Loucy (cell line): ENCODE measurements at regions not wholly inside any gene's neighbourhood (a gene's known extent, or its start where the extent isn't known, plus 50 kb on each side); places are given as distances from the start of the nearest gene placed in this dataset.

Experiments used
- H2AFZ ChIP-seq: fragments of 200-600 bp; sonication (generic); 2 replicates; pipeline ENCODE4 v1.6.0; 2016; ENCODE audit warnings: antibody characterized with exemption, mild to moderate bottlenecking, low read length, moderate library complexity
- H3F3A ChIP-seq: fragments of 200-600 bp; 2 replicates; pipeline ENCODE4 v1.6.0; 2016; ENCODE audit warnings: antibody characterized with exemption, low read depth, mild to moderate bottlenecking
- H3K27me3 ChIP-seq: fragments of 200-600 bp; sonication (generic); 2 replicates; pipeline ENCODE4 v1.6.1; 2014; ENCODE audit warnings: low read length, mild to moderate bottlenecking; ENCODE audit not compliant: insufficient read depth, poor library complexity, severe bottlenecking
- H3K36me3 ChIP-seq: fragments of 200-600 bp; sonication (generic); 2 replicates; pipeline ENCODE4 v1.6.1; 2016; ENCODE audit warnings: low read length; ENCODE audit not compliant: insufficient read depth
- H3K4me1 ChIP-seq: fragments of 200-600 bp; sonication (generic); 2 replicates; pipeline ENCODE4 v1.5.1; 2014; ENCODE audit warnings: low read length, mild to moderate bottlenecking; ENCODE audit not compliant: insufficient read depth, poor library complexity, severe bottlenecking
- H3K4me2 ChIP-seq: fragments of 200-600 bp; sonication (generic); 2 replicates; pipeline ENCODE4 v1.6.0; 2014; ENCODE audit warnings: antibody characterized with exemption, low read length, low read depth, mild to moderate bottlenecking; ENCODE audit not compliant: poor library complexity, severe bottlenecking
- H3K4me3 ChIP-seq: fragments of 200-600 bp; sonication (generic); 2 replicates; pipeline ENCODE4 v1.5.1; 2014; ENCODE audit warnings: low read length, mild to moderate bottlenecking, mixed read lengths; ENCODE audit not compliant: poor library complexity, severe bottlenecking
- H3K79me2 ChIP-seq: fragments of 200-600 bp; sonication (generic); 2 replicates; pipeline ENCODE4 v1.6.1; 2014; ENCODE audit warnings: low read length; ENCODE audit not compliant: insufficient read depth
- H3K9ac ChIP-seq: fragments of 200-600 bp; sonication (generic); 2 replicates; pipeline ENCODE4 v1.6.0; 2014; ENCODE audit warnings: mild to moderate bottlenecking, low read depth, low read length, moderate library complexity; ENCODE audit not compliant: poor library complexity, severe bottlenecking
- H3K9me2 ChIP-seq: fragments of 200-600 bp; sonication (generic); replicated peaks from 2 replicates; pipeline ENCODE4 v1.6.1; 2016; ENCODE audit warnings: low read depth, low read length, mixed read lengths
- H3K9me3 ChIP-seq: fragments of 200-600 bp; sonication (generic); 2 replicates; pipeline ENCODE4 v1.6.1; 2014; ENCODE audit warnings: mild to moderate bottlenecking, antibody characterized with exemption, low read length, low read depth; ENCODE audit not compliant: insufficient read depth
- H4K20me1 ChIP-seq: fragments of 200-600 bp; sonication (generic); 2 replicates; pipeline ENCODE4 v1.6.0; 2014; ENCODE audit warnings: antibody characterized with exemption, low read length, mild to moderate bottlenecking; ENCODE audit not compliant: insufficient read depth, poor library complexity, severe bottlenecking
- EZH2phosphoT487 ChIP-seq: fragments of 200-600 bp; IDR thresholded peaks from 2 replicates; pipeline ENCODE4 v1.6.1; 2018; ENCODE audit warnings: antibody characterized with exemption, mild to moderate bottlenecking, moderate library complexity, borderline replicate concordance
- TF ChIP-seq, protein P1 (sequence below): fragments of 200-600 bp; sonication (generic); conservative IDR thresholded peaks from 2 replicates; pipeline ENCODE4 v1.5.1; 2014; ENCODE audit warnings: mild to moderate bottlenecking, antibody characterized with exemption, low read length

DNA sequence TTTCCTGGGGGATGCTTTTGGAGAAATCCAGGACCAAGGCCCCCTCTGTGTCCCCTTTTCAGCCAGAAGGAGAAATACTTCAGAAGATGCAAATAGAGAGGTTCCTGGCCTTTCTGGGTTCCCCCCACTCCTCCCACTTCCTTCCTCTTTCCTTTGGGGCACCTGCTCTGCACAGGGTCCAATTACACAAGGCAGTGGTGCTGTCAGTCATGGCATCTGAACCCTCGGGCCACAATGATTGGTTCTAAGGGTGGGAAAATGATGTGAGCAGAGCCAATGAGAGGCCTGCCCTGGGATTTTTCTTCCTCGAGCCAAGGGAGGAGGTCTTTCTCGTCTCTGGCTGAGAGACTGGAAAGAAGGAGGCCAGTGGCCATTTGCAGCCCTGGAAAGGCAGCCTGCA is 282.2 kb downstream of the NPHP4 start:
- H3K36me3 ChIP-seq: no peaks in the 10 kb centered on the region
- H3K27me3 ChIP-seq: no peaks in the 10 kb centered on the region
- no peaks in the 10 kb centered on the region for H3F3A ChIP-seq
- H3K9me2 ChIP-seq: no peaks in the 10 kb centered on the region
- H3K9me3 ChIP-seq: no peaks in the 10 kb centered on the region; the same call in 1 of the 2 replicates
- no peak overlapping the region for H3K9ac ChIP-seq
- TF ChIP-seq, protein P1, sequence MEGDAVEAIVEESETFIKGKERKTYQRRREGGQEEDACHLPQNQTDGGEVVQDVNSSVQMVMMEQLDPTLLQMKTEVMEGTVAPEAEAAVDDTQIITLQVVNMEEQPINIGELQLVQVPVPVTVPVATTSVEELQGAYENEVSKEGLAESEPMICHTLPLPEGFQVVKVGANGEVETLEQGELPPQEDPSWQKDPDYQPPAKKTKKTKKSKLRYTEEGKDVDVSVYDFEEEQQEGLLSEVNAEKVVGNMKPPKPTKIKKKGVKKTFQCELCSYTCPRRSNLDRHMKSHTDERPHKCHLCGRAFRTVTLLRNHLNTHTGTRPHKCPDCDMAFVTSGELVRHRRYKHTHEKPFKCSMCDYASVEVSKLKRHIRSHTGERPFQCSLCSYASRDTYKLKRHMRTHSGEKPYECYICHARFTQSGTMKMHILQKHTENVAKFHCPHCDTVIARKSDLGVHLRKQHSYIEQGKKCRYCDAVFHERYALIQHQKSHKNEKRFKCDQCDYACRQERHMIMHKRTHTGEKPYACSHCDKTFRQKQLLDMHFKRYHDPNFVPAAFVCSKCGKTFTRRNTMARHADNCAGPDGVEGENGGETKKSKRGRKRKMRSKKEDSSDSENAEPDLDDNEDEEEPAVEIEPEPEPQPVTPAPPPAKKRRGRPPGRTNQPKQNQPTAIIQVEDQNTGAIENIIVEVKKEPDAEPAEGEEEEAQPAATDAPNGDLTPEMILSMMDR: no peak
- no peak for TF ChIP-seq EZH2phosphoT487
- H2AFZ ChIP-seq: no peak overlapping the region
- no peak overlapping the region for H3K4me2 ChIP-seq
- H3K79me2 ChIP-seq: no peaks in the 10 kb centered on the region
- no peaks in the 10 kb centered on the region for H3K4me1 ChIP-seq
- H4K20me1 ChIP-seq: no peaks in the 10 kb centered on the region
- H3K4me3 ChIP-seq: no peak overlapping the region

GRCh38 chr1:5709461-5709975 is 282.7 kb downstream of the NPHP4 start:
- Histone ChIP-seq H4K20me1 (no peaks in the 10 kb centered on the region), H3K4me3 (no peak overlapping the region), H3K9me3 (no peaks in the 10 kb centered on the region; the same call in 1 of the 2 replicates), H2AFZ (no peak overlapping the region), H3K9me2 (no peaks in the 10 kb centered on the region), H3K27me3 (no peaks in the 10 kb centered on the region), H3F3A (no peaks in the 10 kb centered on the region), H3K36me3 (no peaks in the 10 kb centered on the region), H3K4me1 (no peaks in the 10 kb centered on the region), H3K79me2 (no peaks in the 10 kb centered on the region), H3K4me2 (no peak overlapping the region), H3K9ac (no peak overlapping the region)
- no peak for TF ChIP-seq EZH2phosphoT487
- TF ChIP-seq, protein P1: no peak

DNA sequence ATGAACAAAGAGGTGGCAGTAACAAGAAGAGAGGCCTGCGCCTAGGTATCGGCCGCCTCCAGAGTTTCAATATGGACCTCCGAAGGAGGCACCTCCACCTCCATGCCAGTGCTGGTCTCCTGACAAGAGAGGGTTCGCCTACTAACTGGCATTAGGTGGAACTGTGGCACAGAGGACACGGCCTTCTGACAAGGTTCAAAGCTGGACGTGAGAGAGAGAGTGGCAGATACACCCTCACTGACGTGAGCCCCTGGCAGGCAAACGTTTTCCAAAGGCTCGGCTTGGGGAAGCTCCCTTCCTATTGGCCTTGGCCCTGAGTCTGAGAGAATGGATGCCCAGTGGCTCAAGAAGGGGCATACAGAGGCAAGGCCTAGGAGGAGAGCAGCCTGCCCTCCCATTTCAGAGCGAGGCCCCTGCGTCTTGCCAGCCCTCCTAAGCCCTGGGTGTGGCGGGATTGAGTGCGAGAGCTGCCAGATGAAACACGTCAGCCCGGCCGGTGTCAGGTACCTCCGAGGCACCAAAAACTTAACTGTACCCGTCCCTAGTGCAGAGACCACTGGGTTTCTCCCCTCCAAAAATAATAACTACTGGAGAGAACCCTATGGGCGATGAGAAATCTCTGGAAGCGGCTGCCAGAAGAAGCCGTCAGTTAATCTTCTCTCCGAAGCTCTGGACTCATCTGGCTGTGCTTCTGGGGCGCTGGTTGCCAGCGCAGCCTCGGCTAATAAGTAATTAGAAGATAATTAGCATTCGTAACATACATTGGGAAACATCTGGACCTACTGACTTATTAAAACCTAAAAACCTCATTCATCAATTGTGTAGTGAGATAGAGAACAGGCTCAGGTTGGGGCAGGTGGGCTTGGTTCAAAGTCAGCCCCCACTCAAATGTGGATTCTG is 283.6 kb downstream of the NPHP4 start:
- no peaks in the 10 kb centered on the region for H3K9me2 ChIP-seq
- no peaks in the 10 kb centered on the region for H3F3A ChIP-seq
- H2AFZ ChIP-seq: no peak overlapping the region
- H3K79me2 ChIP-seq: no peaks in the 10 kb centered on the region
- H3K9ac ChIP-seq: no peak overlapping the region
- no peaks in the 10 kb centered on the region for H4K20me1 ChIP-seq
- H3K27me3 ChIP-seq: no peaks in the 10 kb centered on the region
- H3K36me3 ChIP-seq: no peaks in the 10 kb centered on the region
- no peak overlapping the region for H3K4me3 ChIP-seq
- no peaks in the 10 kb centered on the region for H3K4me1 ChIP-seq
- H3K9me3 ChIP-seq: no peaks in the 10 kb centered on the region; the same call in 1 of the 2 replicates
- TF ChIP-seq EZH2phosphoT487: no peak
- TF ChIP-seq, protein P1: no peak
- no peak overlapping the region for H3K4me2 ChIP-seq
